K562 (cell line): ENCODE measurements at regions not wholly inside any gene's neighbourhood (a gene's known extent, or its start where the extent isn't known, plus 50 kb on each side); places are given as distances from the start of the nearest gene placed in this dataset.

Experiments used
- NFRKB ChIP-seq: fragments of 450-650 bp; IDR thresholded peaks from 2 replicates; pipeline ENCODE4 v1.6.1; 2016; ENCODE audit warnings: low read depth
- TGIF2 ChIP-seq: sonication (generic); formaldehyde crosslinking; IDR thresholded peaks from 2 replicates; pipeline ENCODE4 v1.8.1; 2022; ENCODE audit warnings: mild to moderate bottlenecking, missing genetic modification reagents, moderate library complexity
- TF ChIP-seq, protein P1 (sequence below): fragments of 450-650 bp; IDR thresholded peaks from 2 replicates; pipeline ENCODE4 v1.6.1; 2016; ENCODE audit warnings: mild to moderate bottlenecking, moderate library complexity

DNA sequence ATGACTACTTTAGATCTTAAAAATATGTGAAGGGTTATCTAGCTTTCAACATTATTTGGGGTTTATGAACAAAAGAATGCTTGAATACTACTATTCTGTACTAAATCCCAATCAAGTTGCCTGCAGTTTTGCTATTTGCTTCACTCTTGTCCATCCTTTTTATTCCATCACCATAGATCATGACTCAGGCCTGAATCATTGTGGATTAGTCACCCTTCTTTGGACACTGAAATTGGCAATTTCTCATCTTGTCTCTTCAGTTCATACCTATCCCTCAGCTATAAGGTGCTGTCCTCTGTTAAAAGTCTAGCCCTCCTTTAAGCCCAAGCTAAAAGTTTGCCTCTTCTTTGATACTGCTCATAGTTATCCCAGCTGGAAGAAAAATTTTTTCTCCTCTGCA lies 199.1 kb downstream of the CENPW start (continued):
- TF ChIP-seq, protein P1, sequence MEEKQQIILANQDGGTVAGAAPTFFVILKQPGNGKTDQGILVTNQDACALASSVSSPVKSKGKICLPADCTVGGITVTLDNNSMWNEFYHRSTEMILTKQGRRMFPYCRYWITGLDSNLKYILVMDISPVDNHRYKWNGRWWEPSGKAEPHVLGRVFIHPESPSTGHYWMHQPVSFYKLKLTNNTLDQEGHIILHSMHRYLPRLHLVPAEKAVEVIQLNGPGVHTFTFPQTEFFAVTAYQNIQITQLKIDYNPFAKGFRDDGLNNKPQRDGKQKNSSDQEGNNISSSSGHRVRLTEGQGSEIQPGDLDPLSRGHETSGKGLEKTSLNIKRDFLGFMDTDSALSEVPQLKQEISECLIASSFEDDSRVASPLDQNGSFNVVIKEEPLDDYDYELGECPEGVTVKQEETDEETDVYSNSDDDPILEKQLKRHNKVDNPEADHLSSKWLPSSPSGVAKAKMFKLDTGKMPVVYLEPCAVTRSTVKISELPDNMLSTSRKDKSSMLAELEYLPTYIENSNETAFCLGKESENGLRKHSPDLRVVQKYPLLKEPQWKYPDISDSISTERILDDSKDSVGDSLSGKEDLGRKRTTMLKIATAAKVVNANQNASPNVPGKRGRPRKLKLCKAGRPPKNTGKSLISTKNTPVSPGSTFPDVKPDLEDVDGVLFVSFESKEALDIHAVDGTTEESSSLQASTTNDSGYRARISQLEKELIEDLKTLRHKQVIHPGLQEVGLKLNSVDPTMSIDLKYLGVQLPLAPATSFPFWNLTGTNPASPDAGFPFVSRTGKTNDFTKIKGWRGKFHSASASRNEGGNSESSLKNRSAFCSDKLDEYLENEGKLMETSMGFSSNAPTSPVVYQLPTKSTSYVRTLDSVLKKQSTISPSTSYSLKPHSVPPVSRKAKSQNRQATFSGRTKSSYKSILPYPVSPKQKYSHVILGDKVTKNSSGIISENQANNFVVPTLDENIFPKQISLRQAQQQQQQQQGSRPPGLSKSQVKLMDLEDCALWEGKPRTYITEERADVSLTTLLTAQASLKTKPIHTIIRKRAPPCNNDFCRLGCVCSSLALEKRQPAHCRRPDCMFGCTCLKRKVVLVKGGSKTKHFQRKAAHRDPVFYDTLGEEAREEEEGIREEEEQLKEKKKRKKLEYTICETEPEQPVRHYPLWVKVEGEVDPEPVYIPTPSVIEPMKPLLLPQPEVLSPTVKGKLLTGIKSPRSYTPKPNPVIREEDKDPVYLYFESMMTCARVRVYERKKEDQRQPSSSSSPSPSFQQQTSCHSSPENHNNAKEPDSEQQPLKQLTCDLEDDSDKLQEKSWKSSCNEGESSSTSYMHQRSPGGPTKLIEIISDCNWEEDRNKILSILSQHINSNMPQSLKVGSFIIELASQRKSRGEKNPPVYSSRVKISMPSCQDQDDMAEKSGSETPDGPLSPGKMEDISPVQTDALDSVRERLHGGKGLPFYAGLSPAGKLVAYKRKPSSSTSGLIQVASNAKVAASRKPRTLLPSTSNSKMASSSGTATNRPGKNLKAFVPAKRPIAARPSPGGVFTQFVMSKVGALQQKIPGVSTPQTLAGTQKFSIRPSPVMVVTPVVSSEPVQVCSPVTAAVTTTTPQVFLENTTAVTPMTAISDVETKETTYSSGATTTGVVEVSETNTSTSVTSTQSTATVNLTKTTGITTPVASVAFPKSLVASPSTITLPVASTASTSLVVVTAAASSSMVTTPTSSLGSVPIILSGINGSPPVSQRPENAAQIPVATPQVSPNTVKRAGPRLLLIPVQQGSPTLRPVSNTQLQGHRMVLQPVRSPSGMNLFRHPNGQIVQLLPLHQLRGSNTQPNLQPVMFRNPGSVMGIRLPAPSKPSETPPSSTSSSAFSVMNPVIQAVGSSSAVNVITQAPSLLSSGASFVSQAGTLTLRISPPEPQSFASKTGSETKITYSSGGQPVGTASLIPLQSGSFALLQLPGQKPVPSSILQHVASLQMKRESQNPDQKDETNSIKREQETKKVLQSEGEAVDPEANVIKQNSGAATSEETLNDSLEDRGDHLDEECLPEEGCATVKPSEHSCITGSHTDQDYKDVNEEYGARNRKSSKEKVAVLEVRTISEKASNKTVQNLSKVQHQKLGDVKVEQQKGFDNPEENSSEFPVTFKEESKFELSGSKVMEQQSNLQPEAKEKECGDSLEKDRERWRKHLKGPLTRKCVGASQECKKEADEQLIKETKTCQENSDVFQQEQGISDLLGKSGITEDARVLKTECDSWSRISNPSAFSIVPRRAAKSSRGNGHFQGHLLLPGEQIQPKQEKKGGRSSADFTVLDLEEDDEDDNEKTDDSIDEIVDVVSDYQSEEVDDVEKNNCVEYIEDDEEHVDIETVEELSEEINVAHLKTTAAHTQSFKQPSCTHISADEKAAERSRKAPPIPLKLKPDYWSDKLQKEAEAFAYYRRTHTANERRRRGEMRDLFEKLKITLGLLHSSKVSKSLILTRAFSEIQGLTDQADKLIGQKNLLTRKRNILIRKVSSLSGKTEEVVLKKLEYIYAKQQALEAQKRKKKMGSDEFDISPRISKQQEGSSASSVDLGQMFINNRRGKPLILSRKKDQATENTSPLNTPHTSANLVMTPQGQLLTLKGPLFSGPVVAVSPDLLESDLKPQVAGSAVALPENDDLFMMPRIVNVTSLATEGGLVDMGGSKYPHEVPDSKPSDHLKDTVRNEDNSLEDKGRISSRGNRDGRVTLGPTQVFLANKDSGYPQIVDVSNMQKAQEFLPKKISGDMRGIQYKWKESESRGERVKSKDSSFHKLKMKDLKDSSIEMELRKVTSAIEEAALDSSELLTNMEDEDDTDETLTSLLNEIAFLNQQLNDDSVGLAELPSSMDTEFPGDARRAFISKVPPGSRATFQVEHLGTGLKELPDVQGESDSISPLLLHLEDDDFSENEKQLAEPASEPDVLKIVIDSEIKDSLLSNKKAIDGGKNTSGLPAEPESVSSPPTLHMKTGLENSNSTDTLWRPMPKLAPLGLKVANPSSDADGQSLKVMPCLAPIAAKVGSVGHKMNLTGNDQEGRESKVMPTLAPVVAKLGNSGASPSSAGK = no peak
- TF ChIP-seq NFRKB (no peak), TGIF2 (no peak)
